Activated T-helper 17 cell treated with anti-CD3 and anti-CD28 coated beads, Interleukin-2, amount 50 U/mL, for 72 hours (primary cell): ENCODE measurements at regions not wholly inside any gene's neighbourhood (a gene's known extent, or its start where the extent isn't known, plus 50 kb on each side); places are given as distances from the start of the nearest gene placed in this dataset.

Experiments
- ATAC-seq: fragments of 150-1000 bp; cut with Tn5 transposase; replicated peaks from 2 replicates; pipeline ENCODE4 v1.10.0; 2021; ENCODE audit warnings: mild to moderate bottlenecking, moderate library complexity
- H3K27ac Mint-ChIP-seq: one replicate; pipeline ENCODE4 v1.8.0; 2022; ENCODE audit warnings: mixed read lengths
- H3K27me3 Mint-ChIP-seq: one replicate; pipeline ENCODE4 v1.8.0; 2022; ENCODE audit warnings: mixed read lengths
- H3K36me3 Mint-ChIP-seq: one replicate; pipeline ENCODE4 v1.8.0; 2022; ENCODE audit warnings: low read depth, mild to moderate bottlenecking, mixed read lengths
- H3K4me1 Mint-ChIP-seq: one replicate; pipeline ENCODE4 v1.8.0; 2022; ENCODE audit warnings: mixed read lengths
- H3K4me3 Mint-ChIP-seq: one replicate; pipeline ENCODE4 v1.8.0; 2022; ENCODE audit warnings: mild to moderate bottlenecking, mixed read lengths
- H3K9me3 Mint-ChIP-seq: one replicate; pipeline ENCODE4 v1.8.0; 2022; ENCODE audit warnings: mixed read lengths

DNA sequence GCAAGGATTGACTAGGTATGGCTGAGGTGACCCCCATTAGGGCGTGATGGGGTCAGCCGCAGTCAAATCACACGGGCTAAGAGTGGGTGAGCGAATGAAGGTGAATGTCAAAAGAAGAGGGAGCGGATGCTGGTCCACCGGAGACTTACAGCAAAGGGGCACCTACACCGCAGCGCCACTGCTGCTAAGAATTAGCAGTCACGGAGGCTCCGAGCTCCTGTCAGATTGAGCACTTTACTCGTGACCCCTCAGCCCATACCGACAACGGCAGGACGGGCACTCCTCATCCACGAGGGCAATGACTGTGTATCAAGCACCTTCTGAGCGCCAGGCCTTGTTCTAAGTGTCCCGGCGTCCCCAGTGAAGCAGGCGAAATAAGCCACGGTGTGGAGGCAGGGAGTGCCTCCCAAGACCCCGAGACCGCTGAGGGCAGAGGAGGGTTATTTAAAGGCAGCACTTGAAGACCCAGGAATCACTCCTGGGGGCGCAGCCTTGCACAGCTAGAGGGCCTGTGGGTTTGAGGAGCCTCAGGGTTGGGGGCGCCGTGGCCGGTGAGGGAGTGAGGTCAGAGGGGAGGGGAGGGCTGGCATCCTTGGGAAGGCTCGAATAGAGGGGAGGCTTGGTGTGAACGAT is 61.6 kb upstream of the GATA2 start:
- no peak overlapping the region for H3K27ac Mint-ChIP-seq

DNA sequence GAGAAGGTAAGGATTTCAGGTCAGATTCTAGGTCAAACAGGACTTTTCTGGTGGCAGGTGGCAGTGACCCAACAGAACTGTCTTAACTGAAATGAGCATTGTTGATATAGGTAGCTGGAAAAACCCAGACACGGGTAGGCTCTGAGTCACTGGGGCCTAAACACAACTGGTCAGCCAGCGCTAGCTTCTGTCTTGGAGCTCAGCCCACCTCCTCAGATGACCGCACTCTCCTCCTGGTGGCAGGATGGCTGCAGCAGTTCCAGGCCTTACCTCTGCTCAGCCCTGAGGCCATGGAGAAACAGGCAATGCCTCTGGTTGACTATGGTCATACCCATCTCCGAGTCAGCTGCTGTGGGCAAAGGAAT is 61.1 kb upstream of the GATA2 start:
- no peak for ATAC-seq

More for the DNA sequence above, 61.6 kb upstream of the GATA2 start:
- no peaks in the 10 kb centered on the region for H3K9me3 Mint-ChIP-seq
- H3K27me3 Mint-ChIP-seq = peaks cover 39% of the 10 kb centered on the region
- no peak overlapping the region for H3K4me3 Mint-ChIP-seq
- no peak for ATAC-seq
- no peaks in the 10 kb centered on the region for H3K36me3 Mint-ChIP-seq
- H3K4me1 Mint-ChIP-seq = peaks cover 2% of the 10 kb centered on the region

DNA sequence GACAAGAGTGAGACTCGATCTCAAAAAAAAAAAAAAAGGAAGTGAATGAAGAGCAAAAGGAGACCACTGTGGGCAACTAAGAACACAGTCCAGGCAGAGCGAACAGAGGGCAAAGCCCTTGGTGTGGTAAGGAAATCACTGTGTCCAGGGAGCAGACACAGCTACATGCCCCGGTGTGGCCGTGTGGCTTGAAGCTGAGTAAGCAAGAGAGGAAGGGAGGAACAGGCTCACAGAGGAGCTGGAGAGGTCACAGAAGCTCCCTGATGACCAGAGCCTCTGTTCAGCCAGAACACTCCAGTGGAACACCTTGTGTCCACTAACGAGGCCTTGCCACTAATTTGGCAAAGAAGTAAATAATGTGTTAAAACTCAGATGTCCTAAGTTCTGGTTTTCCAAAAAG is 60.6 kb upstream of the GATA2 start:
- H3K4me1 Mint-ChIP-seq = no peaks in the 10 kb centered on the region
- ATAC-seq = no peak
- H3K27me3 Mint-ChIP-seq = peaks cover 38% of the 10 kb centered on the region
- H3K36me3 Mint-ChIP-seq = no peaks in the 10 kb centered on the region
- no peaks in the 10 kb centered on the region for H3K9me3 Mint-ChIP-seq
- no peak overlapping the region for H3K27ac Mint-ChIP-seq
- no peak overlapping the region for H3K4me3 Mint-ChIP-seq

More for the DNA sequence above, 61.1 kb upstream of the GATA2 start:
- H3K9me3 Mint-ChIP-seq = no peaks in the 10 kb centered on the region
- H3K36me3 Mint-ChIP-seq = no peaks in the 10 kb centered on the region
- no peak overlapping the region for H3K27ac Mint-ChIP-seq
- H3K4me1 Mint-ChIP-seq = no peaks in the 10 kb centered on the region
- H3K27me3 Mint-ChIP-seq = peaks cover 38% of the 10 kb centered on the region
- H3K4me3 Mint-ChIP-seq = no peak overlapping the region

DNA sequence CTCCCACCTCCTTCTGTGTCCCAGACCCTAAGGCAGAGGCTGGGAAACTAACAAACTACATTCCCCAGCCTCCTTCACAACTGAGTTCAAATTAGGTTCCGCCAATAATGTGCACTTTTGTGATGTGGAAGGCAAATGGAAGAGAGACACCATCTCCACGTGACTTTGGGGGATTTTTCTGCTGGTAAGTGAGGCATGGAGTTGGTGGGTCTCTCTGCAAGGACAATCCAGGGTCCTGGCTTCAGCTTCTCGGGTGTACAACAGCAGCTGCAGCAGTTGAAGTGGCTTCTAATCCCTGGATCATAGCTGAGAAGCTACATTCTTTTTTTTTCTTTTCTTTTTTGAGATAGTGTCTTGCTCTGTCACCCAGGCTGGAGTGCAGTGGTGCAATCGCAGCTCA is 58.9 kb upstream of the GATA2 start:
- Mint-ChIP-seq H3K4me3 (no peak overlapping the region), H3K36me3 (no peaks in the 10 kb centered on the region), H3K27me3 (peaks cover 35% of the 10 kb centered on the region), H3K9me3 (no peaks in the 10 kb centered on the region), H3K4me1 (no peaks in the 10 kb centered on the region), H3K27ac (no peak overlapping the region)
- no peak for ATAC-seq

DNA sequence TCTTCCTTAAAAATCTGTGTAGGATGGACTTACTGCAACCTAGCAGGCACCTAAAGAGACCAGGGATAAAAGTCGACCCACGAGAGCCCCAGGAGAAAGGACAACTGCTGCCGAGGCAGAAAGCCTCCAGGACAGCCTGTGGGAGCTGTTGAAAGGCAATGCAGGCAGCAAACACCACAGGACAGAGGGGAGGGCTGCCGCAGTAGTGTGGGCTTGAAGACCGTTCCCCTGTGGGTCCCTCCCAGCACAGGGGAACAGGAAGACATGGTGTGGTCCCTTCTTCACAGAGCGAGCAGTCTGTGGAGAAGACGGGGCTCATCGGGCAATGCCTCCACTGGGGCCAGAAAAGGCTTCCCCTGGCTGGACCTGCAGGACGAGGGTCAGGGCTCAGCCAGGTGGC is 58.5 kb upstream of the GATA2 start:
- Mint-ChIP-seq H3K36me3 (no peaks in the 10 kb centered on the region), H3K4me1 (no peaks in the 10 kb centered on the region), H3K9me3 (no peaks in the 10 kb centered on the region), H3K4me3 (no peak overlapping the region), H3K27ac (no peak overlapping the region), H3K27me3 (peaks cover 31% of the 10 kb centered on the region)
- no peak for ATAC-seq

DNA sequence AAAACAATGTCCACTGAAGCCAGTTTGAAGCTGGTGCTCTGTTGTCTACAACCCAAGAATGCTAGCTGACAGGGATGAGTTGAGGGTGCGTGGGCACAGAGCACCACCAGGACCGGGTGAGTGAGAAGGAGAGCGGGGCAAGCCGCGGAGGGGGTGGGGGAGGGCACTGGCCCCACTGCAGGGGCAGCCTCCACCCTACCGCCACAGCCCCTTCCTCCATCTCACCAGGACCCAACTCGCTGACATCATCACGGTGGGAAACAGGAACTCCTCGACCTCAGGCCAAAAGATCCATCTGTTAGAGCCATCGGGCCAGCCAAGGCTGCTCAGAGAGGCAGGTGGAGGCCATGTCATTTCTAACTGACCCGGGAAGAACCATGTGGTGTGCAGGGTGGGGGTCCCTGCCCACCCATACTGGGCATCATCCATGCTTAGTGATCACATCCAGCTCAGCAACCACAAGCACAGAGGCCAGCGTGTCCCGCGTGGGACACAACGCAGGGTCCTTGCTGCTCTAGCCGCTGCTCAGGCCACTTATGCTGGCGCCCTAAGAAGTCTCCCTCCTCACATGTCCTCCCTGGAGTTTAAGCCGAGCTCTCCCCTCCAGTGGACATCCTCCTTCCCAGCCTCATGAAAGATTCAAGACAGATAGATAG is 57.6 kb upstream of the GATA2 start:
- Mint-ChIP-seq H3K9me3 (no peaks in the 10 kb centered on the region), H3K36me3 (no peaks in the 10 kb centered on the region), H3K27ac (no peak overlapping the region), H3K27me3 (peaks cover 30% of the 10 kb centered on the region), H3K4me1 (no peaks in the 10 kb centered on the region), H3K4me3 (no peak overlapping the region)
- ATAC-seq = no peak

DNA sequence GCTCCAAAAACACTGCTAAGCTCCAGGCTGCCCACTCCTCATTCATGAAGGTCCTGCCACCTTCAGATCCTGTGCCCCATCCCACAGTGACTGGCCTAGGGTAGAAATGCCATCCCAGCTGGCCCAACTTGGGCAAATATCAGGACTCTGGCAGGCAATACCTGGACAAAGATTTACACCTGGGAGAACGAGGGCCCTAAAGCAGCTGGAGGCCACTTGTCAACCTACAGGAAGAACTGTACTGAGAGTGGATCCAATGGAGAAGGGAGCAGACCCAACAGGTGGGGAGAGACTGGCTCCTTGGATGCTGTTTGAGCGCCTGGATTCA is 57.1 kb upstream of the GATA2 start:
- H3K27ac Mint-ChIP-seq = no peak overlapping the region

DNA sequence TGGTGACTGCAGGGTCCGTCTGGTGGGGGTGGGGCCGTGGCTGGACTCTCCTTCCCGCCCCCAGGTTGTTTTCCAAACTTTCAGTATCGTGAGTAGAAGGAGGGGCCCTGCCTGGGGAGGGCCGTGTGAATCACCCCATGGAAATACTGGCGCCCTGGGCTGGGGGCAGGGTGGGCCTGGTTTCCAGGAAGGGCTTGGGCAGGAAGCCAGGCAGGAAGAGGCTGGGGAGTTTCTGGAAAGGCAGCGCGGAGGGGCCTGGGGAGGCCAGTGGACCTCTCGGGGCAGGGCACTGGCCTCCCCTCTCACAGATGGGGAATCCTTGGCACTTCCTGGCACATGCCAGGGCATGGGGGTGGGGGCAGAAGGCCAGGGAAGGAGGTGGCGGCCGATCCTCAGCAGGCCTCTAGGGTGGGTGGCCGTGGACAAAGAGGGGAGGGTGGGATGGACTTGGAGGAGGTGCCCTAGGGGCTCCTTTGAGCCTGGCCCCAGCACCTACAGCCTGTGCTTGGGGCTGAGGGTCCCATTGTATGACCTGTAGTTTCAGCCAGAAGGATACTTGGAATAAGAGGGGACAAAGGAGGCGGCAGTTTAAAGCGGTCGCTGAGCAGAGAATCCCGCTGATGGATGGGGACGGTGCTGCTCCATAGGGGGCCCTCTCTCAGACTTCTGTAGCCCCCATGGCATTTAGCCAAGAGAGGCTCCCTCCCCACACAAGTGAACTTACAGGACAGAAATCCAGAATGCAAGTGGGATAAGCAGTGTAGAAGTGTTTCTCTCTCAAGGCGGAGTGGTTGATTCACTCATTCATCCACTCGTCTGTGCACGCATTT is 56.5 kb upstream of the GATA2 start:
- ATAC-seq = no peak
- Mint-ChIP-seq H3K4me1 (no peaks in the 10 kb centered on the region), H3K27me3 (peaks cover 26% of the 10 kb centered on the region), H3K27ac (no peak overlapping the region), H3K4me3 (no peak overlapping the region), H3K9me3 (no peaks in the 10 kb centered on the region), H3K36me3 (no peaks in the 10 kb centered on the region)

More for the DNA sequence above, 57.1 kb upstream of the GATA2 start:
- peaks cover 30% of the 10 kb centered on the region for H3K27me3 Mint-ChIP-seq
- no peak for ATAC-seq
- no peaks in the 10 kb centered on the region for H3K36me3 Mint-ChIP-seq
- H3K4me3 Mint-ChIP-seq = no peak overlapping the region
- H3K4me1 Mint-ChIP-seq = no peaks in the 10 kb centered on the region
- H3K9me3 Mint-ChIP-seq = no peaks in the 10 kb centered on the region

DNA sequence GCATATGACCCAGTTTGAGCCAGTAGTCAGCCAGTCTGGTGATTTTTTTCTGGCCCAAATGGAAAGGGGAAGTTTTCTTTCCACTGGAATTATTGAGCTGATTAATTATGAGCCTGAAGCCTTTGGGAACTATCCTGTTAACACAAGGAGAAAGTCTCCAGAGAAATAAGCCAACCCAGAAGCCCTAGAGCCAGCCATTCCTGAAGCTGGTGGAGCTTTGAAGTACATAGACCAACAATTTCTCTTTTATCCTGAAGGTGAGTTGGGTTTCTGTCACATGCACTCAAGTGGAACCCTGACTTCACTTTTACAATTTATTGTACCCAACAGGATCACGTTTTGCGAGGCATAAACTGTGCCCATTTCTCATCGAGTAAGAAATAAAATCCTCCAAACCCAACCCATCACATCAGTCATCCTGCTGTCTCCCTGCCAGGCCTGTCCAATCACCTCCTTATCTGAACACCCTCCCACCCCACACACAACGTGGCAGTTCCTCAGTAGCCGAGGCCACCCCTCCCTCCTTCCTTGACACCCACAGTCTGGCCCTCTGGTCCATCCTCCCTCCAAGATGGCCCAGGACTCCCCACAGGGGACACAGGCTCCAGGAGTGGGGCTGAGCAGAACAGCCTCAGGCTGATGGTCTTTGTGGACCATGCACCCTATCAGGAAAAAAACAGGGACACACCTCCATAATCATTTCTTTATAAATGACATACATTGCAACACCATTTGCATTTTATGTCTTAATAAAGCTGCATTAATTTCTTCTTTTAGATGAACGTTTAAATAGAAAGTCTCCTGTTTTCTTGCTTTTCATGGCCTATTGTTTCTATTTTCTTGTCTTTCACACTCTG is 55.7 kb upstream of the GATA2 start:
- H3K9me3 Mint-ChIP-seq = no peaks in the 10 kb centered on the region
- H3K27me3 Mint-ChIP-seq = peaks cover 18% of the 10 kb centered on the region
- no peak overlapping the region for H3K27ac Mint-ChIP-seq
- no peaks in the 10 kb centered on the region for H3K36me3 Mint-ChIP-seq
- ATAC-seq = no peak
- H3K4me3 Mint-ChIP-seq = no peak overlapping the region
- H3K4me1 Mint-ChIP-seq = no peaks in the 10 kb centered on the region

DNA sequence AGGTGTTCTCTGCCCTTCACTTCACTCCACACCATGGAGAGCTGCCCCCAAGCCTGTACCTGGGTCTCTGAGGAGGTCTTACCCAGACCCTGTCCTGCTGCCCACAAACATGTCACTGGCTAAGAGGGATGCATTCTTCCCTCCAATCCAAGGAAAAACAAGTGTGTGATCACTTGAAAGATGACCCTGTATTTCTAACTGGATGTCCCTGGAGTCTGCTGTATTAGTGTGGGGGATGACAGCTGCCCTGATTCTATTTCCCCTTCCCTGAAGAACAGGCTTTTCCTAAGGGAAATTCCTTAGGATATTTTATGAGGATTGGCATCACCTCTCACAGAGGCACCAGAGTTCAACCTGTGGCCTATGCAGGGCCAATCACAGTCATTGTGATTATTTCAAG is 55.0 kb upstream of the GATA2 start:
- peaks cover 6% of the 10 kb centered on the region for H3K9me3 Mint-ChIP-seq
- no peaks in the 10 kb centered on the region for H3K36me3 Mint-ChIP-seq
- no peak overlapping the region for H3K27ac Mint-ChIP-seq
- no peak overlapping the region for H3K4me3 Mint-ChIP-seq
- H3K27me3 Mint-ChIP-seq = peaks cover 19% of the 10 kb centered on the region
- no peak for ATAC-seq
- no peaks in the 10 kb centered on the region for H3K4me1 Mint-ChIP-seq

DNA sequence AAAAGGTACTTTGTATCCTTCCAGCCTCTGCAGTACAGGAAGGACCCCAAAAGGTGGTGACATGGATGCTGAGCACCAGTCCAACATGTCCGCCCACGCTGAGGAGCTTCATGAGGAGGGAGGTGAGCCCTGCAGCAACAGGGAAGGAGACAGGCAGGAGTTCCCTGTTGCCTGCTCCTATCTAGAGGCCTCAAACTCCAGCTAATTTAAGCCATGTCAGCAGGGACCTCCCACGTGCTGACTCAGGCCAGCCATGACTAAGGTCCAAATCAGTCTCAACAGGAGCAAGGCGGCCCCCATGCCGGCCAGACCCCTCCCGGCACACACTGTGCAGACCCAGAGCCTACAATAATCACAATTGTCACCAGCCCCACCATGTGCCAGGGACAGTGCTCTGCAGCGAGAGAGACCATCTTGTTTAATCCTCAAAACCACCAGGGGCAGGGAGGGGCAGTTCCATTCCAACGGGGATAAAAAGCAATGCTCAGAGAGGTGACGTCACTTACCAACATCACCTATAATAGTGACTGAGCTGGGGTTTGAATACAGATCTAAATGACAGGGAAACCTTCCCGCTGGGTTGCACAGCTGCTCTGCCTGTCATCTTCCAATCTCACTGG is 54.5 kb upstream of the GATA2 start:
- Mint-ChIP-seq H3K4me3 (no peak overlapping the region), H3K36me3 (no peaks in the 10 kb centered on the region), H3K9me3 (peaks cover 9% of the 10 kb centered on the region), H3K4me1 (no peaks in the 10 kb centered on the region), H3K27ac (no peak overlapping the region), H3K27me3 (peaks cover 18% of the 10 kb centered on the region)
- no peak for ATAC-seq

DNA sequence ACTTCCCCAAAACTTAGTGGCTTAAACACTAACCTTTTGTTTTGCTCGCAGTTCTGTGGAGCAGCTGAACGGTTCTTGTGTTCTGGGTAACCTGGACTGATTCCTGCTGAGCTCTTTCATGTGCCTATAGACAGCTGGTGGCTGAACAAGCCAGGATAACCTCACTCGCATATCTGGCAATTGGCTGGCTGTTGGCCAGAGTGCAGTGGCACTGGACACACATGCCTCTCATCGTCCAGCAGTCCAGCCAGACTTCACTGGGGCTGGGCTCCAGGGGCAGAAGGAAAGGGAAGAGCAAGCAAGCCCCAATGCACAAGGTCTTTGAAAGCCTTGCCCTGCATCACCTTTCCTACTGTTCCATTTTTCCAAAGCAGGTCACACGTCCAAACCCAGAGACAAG is 53.6 kb upstream of the GATA2 start:
- Mint-ChIP-seq H3K4me1 (no peaks in the 10 kb centered on the region), H3K9me3 (peaks cover 9% of the 10 kb centered on the region), H3K4me3 (no peak overlapping the region), H3K27me3 (peaks cover 18% of the 10 kb centered on the region), H3K27ac (no peak overlapping the region), H3K36me3 (no peaks in the 10 kb centered on the region)
- ATAC-seq = no peak

DNA sequence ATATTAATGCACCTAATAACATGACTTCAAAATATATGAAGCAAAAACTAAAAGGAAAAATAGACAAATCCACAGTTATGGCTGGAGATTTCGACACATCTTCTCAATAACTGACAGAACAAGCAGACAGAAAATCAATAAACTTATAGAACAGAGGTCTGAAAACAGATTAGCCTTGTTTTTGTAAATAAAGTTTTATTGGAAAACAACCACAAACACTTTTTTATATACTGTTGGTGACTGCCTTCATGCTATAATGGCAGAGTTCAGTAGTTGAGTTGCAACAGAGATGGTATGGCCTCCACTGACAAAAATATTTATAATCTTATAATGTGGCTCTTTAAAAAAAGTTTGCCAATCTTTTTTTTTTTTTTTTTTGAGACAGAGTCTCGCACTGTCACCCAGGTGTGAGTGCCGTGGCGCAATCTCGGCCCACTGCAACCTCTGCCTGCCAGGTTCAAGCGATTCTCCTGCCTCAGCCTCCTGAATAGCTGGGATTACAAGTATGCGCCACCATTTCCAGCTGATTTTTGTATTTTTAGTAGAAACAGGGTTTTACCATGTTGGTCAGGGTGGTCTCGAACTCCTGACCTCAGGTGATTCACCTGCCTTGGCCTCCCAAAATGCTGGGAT is 52.2 kb upstream of the GATA2 start:
- peaks cover 25% of the 10 kb centered on the region for H3K27me3 Mint-ChIP-seq
- H3K36me3 Mint-ChIP-seq = no peaks in the 10 kb centered on the region
- H3K4me3 Mint-ChIP-seq = no peak overlapping the region
- H3K9me3 Mint-ChIP-seq = peaks cover 9% of the 10 kb centered on the region
- ATAC-seq = no peak
- H3K27ac Mint-ChIP-seq = no peak overlapping the region
- H3K4me1 Mint-ChIP-seq = no peaks in the 10 kb centered on the region

DNA sequence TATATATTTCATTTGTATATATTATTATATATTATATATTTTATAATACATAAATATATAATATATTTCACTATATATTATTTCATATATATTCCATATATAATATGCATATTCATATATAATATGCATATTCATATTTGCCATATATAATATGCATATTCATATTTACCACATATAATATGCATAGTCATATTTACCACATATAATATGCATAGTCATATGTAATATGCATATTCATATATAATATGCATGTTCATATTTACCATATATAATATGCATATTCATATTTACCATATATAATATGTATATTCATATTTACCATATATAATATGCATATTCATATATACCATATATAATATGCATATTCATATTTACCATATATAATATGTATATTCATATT is 51.2 kb upstream of the GATA2 start:
- no peaks in the 10 kb centered on the region for H3K36me3 Mint-ChIP-seq
- H3K4me3 Mint-ChIP-seq = no peak overlapping the region
- H3K27ac Mint-ChIP-seq = no peak overlapping the region
- H3K9me3 Mint-ChIP-seq = peaks cover 9% of the 10 kb centered on the region
- peaks cover 31% of the 10 kb centered on the region for H3K27me3 Mint-ChIP-seq
- no peaks in the 10 kb centered on the region for H3K4me1 Mint-ChIP-seq
- no peak for ATAC-seq
